ENCODE measurements at regions not wholly inside any gene's neighbourhood (a gene's known extent, or its start where the extent isn't known, plus 50 kb on each side); places are given as distances from the start of the nearest gene placed in this dataset.

DNA sequence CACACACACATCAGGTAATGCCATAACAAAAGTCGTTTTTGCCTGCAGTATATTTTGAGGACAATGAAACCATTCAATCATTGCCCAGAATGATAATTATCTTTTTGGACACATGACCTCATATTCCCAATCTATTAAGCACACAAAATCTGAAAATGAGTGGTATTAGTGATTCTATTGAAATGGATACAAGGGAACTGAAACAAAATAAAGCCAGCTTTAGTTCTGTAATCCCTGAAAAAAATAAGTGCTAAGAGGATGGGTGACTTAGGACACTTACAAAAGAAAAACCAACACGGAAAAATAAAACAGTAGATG lies 128.3 kb upstream of the MAF start:
- intact Hi-C loops (cut with micrococcal nuclease; ENCODE audit: unreplicated experiment) = no loop called here
- CTCF ChIA-PET = no interaction called here

DNA sequence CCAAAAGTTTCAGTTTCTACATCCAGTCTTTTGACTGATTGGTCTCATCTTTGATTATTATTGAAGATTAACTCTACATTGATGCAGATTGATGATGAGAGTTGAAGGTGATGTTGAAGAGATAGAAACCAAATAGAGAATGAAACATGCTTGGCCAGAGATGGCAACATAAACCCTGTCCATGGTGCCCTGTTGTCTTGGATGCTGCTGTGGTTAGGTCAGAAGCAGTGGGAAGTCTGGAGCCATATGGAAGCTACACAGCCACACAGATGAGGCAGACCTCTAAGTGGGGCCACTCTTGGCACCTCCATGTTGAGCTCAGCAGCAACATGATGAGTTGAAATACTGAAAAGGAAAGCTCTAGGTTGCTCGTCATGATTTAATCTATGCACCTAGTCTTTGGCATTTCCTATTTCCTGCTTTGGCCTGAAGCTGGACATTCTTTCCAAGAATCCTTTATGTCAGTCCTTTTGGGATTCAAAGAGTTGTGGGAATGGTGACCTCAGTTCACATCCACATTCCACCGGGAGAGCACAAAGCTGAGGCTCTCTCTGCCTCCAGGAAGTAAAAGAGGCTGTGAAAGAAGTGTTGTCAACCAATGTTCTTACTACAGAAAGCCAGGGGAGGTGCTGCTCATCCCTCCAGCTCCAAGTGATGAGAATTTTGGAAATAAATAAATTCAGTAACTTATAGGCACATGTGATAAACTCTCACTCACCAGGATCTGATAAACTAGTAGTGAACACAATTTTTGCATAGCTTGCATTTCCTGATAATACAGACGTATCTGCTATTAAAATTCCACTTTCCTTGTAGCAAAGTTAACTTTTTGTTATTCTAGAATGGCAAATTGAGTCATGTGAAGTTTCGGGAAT lies 127.7 kb upstream of the MAF start:
- ChIA-PET POLR2A (ENCODE audit: unreplicated experiment) (no interaction called here), CTCF (no interaction called here)
- Histone ChIP-seq H3K9me2 (ENCODE audit: insufficient read depth) (no peaks in the 10 kb centered on the region), H3K4me3 (no peak overlapping the region), H3K4me1 (replicated peaks; ENCODE audit: insufficient read depth) (no peaks in the 10 kb centered on the region), H2AFZ (no peak overlapping the region), H3K4me2 (no peak overlapping the region), H3K27me3 (ENCODE audit: insufficient read depth, low read depth) (no peaks in the 10 kb centered on the region), H4K20me1 (ENCODE audit: insufficient read depth) (no peaks in the 10 kb centered on the region), H3K27ac (no peak overlapping the region), H3K79me2 (ENCODE audit: low read depth) (no peaks in the 10 kb centered on the region), H3K9me3 (ENCODE audit: insufficient read depth, low read depth) (no peaks in the 10 kb centered on the region), H3F3A (ENCODE audit: insufficient read depth, low read depth) (no peaks in the 10 kb centered on the region), H3K36me3 (ENCODE audit: low read depth) (no peaks in the 10 kb centered on the region)
- no TSS peak for BruUV-seq (replicated peaks)
- DNase-seq = no peak
- intact Hi-C loops (cut with micrococcal nuclease; ENCODE audit: unreplicated experiment) = no loop called here
- TF ChIP-seq, protein P1, sequence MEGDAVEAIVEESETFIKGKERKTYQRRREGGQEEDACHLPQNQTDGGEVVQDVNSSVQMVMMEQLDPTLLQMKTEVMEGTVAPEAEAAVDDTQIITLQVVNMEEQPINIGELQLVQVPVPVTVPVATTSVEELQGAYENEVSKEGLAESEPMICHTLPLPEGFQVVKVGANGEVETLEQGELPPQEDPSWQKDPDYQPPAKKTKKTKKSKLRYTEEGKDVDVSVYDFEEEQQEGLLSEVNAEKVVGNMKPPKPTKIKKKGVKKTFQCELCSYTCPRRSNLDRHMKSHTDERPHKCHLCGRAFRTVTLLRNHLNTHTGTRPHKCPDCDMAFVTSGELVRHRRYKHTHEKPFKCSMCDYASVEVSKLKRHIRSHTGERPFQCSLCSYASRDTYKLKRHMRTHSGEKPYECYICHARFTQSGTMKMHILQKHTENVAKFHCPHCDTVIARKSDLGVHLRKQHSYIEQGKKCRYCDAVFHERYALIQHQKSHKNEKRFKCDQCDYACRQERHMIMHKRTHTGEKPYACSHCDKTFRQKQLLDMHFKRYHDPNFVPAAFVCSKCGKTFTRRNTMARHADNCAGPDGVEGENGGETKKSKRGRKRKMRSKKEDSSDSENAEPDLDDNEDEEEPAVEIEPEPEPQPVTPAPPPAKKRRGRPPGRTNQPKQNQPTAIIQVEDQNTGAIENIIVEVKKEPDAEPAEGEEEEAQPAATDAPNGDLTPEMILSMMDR (conservative IDR thresholded peaks at IDR 0.05) = no peak
- TF ChIP-seq EZH2 (IDR thresholded peaks at IDR 0.05; ENCODE audit: low read depth) = no peak

More for the DNA sequence above, 128.3 kb upstream of the MAF start:
- Histone ChIP-seq H3K27ac (no peak overlapping the region), H3K27me3 (ENCODE audit: insufficient read depth, low read depth) (no peaks in the 10 kb centered on the region), H3K4me1 (replicated peaks; ENCODE audit: insufficient read depth) (no peaks in the 10 kb centered on the region), H3K4me3 (no peak overlapping the region), H3F3A (ENCODE audit: insufficient read depth, low read depth) (no peaks in the 10 kb centered on the region), H4K20me1 (ENCODE audit: insufficient read depth) (no peaks in the 10 kb centered on the region), H3K4me2 (no peak overlapping the region), H3K9me2 (ENCODE audit: insufficient read depth) (no peaks in the 10 kb centered on the region), H3K9me3 (ENCODE audit: insufficient read depth, low read depth) (no peaks in the 10 kb centered on the region), H3K36me3 (ENCODE audit: low read depth) (no peaks in the 10 kb centered on the region), H2AFZ (no peak overlapping the region), H3K79me2 (ENCODE audit: low read depth) (no peaks in the 10 kb centered on the region)
- TF ChIP-seq, protein P1 (conservative IDR thresholded peaks at IDR 0.05) = no peak
- TF ChIP-seq EZH2 (IDR thresholded peaks at IDR 0.05; ENCODE audit: low read depth) = no peak
- no peak for DNase-seq
- no TSS peak for BruUV-seq (replicated peaks)
- POLR2A ChIA-PET (ENCODE audit: unreplicated experiment) = no interaction called here

DNA sequence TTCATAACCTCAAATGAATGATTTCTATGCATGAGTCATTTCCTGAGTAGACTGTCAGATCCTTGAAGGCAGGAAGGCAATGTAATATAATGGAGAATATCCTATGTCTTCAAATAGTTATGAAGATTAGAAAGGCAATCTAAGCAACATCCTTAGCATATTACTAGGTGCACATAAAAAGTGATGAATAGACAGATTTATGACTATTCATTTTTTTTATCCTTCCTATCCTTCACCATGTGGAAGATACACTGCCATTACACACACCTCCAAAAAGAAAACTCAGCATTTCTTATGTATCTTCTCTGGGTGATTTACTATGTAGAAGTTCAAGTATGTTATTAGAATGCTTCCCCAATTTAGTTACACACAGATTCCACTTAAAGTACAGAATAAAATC lies 126.4 kb upstream of the MAF start:
- no peak overlapping the region for H3K27ac ChIP-seq
- no peak overlapping the region for H3K4me2 ChIP-seq
- H3K9me3 ChIP-seq (ENCODE audit: insufficient read depth, low read depth) = no peaks in the 10 kb centered on the region
- ChIA-PET POLR2A (ENCODE audit: unreplicated experiment) (no interaction called here), CTCF (no interaction called here)
- no peak overlapping the region for H3K4me3 ChIP-seq
- H4K20me1 ChIP-seq (ENCODE audit: insufficient read depth) = no peaks in the 10 kb centered on the region
- no peaks in the 10 kb centered on the region for H3K4me1 ChIP-seq (replicated peaks; ENCODE audit: insufficient read depth)
- no peaks in the 10 kb centered on the region for H3K36me3 ChIP-seq (ENCODE audit: low read depth)
- H3K9me2 ChIP-seq (ENCODE audit: insufficient read depth) = no peaks in the 10 kb centered on the region
- no peak overlapping the region for H2AFZ ChIP-seq
- no peaks in the 10 kb centered on the region for H3K79me2 ChIP-seq (ENCODE audit: low read depth)
- H3K27me3 ChIP-seq (ENCODE audit: insufficient read depth, low read depth) = no peaks in the 10 kb centered on the region
- TF ChIP-seq, protein P1 (conservative IDR thresholded peaks at IDR 0.05) = no peak
- TF ChIP-seq EZH2 (IDR thresholded peaks at IDR 0.05; ENCODE audit: low read depth) = no peak
- no TSS peak for BruUV-seq (replicated peaks)
- intact Hi-C loops (cut with micrococcal nuclease; ENCODE audit: unreplicated experiment) = no loop called here
- no peak for DNase-seq
- no peaks in the 10 kb centered on the region for H3F3A ChIP-seq (ENCODE audit: insufficient read depth, low read depth)

Measured in PC-9 (cell line).